Activated CD4-positive, alpha-beta memory T cell treated with anti-CD3 and anti-CD28 coated beads, Interleukin-2, amount 10 ng/mL, durations not matched to agents 7 days and 5 days (primary cell): ENCODE measurements at regions not wholly inside any gene's neighbourhood (a gene's known extent, or its start where the extent isn't known, plus 50 kb on each side); places are given as distances from the start of the nearest gene placed in this dataset.

Experiments
- CTCF ChIA-PET: fragments of 350-600 bp; sonication (Branson Sonifier 250); formaldehyde crosslinking; loops from one replicate; lab custom pipeline; 2021; ENCODE audit warnings: antibody characterized with exemption, inconsistent platforms; lab: Charles Lee
- POLR2A ChIA-PET: fragments of 350-600 bp; sonication (Branson Sonifier 250); formaldehyde crosslinking; loops from one replicate; lab custom pipeline; 2021; ENCODE audit warnings: antibody characterized with exemption; lab: Charles Lee
- DNase-seq: peaks from one replicate; pipeline ENCODE4 v3.0.0-alpha.2; 2020
- H3K27ac Mint-ChIP-seq: one replicate; pipeline ENCODE4 v1.8.0; 2021; ENCODE audit warnings: mild to moderate bottlenecking, mixed read lengths
- H3K27me3 Mint-ChIP-seq: one replicate; pipeline ENCODE4 v1.8.0; 2021; ENCODE audit warnings: mixed read lengths
- H3K36me3 Mint-ChIP-seq: one replicate; pipeline ENCODE4 v1.8.0; 2021; ENCODE audit warnings: low read depth, mixed read lengths
- H3K4me1 Mint-ChIP-seq: one replicate; pipeline ENCODE4 v1.8.0; 2021; ENCODE audit warnings: mixed read lengths
- H3K4me3 Mint-ChIP-seq: one replicate; pipeline ENCODE4 v1.8.0; 2021; ENCODE audit warnings: mild to moderate bottlenecking, mixed read lengths
- H3K9me3 Mint-ChIP-seq: one replicate; pipeline ENCODE4 v1.8.0; 2021; ENCODE audit warnings: mixed read lengths

- Mint-ChIP-seq H3K27me3 (no peaks in the 10 kb centered on the region), H3K4me1 (no peaks in the 10 kb centered on the region), H3K27ac (no peak overlapping the region), H3K9me3 (no peaks in the 10 kb centered on the region), H3K36me3 (no peaks in the 10 kb centered on the region), H3K4me3 (no peak overlapping the region)
- CTCF ChIA-PET = interaction anchor here (0.7 kb wide), 1 partner anchor 280 kb away, joined by 5 read pairs; no protein-coding TSS in a partner anchor
- POLR2A ChIA-PET = no interaction called here
- no peak for DNase-seq
Observed at GRCh38 chr12:115850957-115851356, 426.5 kb downstream of the MED13L start.

DNA sequence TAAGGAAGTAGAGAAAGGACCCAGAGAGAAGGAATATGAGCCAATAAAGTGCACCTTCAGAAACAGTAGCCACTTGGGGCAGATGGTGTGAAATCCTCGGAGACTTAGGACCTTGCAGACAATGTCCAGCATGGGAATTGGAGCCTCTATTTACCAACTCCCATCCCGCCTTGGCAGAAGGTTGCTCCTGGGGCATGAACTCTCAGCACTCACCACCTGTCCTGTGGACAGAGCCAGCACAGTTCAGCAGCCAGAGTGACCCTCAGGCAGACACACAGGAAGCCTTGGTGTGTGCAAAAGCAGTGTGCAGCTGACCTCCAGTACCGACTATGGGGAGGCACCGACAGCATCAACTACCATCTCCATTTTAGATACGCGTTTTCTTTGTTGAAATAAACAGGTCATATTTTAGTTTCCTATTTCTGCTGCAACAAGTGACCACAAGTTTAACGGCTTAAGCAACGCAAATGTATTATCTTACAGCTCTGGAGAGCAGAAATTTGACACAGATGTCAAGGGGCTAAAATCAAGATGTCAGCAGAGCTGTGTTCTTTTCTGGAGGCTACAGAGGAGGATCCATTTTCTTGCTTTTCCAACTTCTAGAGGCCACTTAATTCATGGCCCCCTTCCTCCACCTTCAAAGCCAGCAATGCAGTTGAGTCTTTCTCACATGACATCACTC is 428.1 kb downstream of the MED13L start:
- no peak overlapping the region for H3K4me3 Mint-ChIP-seq
- ChIA-PET CTCF (no interaction called here), POLR2A (no interaction called here)
- H3K27me3 Mint-ChIP-seq = no peaks in the 10 kb centered on the region
- H3K4me1 Mint-ChIP-seq = no peaks in the 10 kb centered on the region
- H3K9me3 Mint-ChIP-seq = no peaks in the 10 kb centered on the region
- no peak overlapping the region for H3K27ac Mint-ChIP-seq
- no peak for DNase-seq
- H3K36me3 Mint-ChIP-seq = no peaks in the 10 kb centered on the region

- CTCF ChIA-PET = no interaction called here
- Mint-ChIP-seq H3K27ac (no peak overlapping the region), H3K36me3 (no peaks in the 10 kb centered on the region), H3K4me1 (no peaks in the 10 kb centered on the region), H3K9me3 (no peaks in the 10 kb centered on the region), H3K4me3 (no peak overlapping the region), H3K27me3 (no peaks in the 10 kb centered on the region)
- DNase-seq = no peak
- POLR2A ChIA-PET = no interaction called here
Observed at GRCh38 chr12:115847398-115847797, 430.1 kb downstream of the MED13L start.

DNA sequence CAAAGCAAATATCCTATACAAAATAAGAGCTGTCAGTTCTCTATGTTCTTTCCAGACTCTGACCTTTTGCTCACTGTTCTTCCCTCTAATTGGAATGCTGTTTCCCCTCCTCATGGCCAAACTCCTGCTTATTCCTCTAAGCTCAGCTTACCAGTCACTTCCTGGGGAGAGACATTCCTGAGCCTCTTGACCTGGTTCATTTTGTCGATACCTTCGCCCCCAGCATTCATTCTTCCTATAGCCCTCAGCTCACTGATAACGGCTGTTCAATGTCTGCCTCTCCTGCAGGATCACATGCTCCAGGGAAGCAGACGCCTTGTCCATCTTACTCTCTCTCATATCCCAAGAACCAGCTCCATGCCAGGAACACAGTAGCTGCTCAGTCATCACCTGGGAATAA is 431.0 kb downstream of the MED13L start:
- POLR2A ChIA-PET = no interaction called here
- CTCF ChIA-PET = no interaction called here
- no peak for DNase-seq
- Mint-ChIP-seq H3K4me1 (no peaks in the 10 kb centered on the region), H3K27me3 (no peaks in the 10 kb centered on the region), H3K9me3 (no peaks in the 10 kb centered on the region), H3K27ac (no peak overlapping the region), H3K4me3 (no peak overlapping the region), H3K36me3 (no peaks in the 10 kb centered on the region)

- no peaks in the 10 kb centered on the region for H3K9me3 Mint-ChIP-seq
- no peak for DNase-seq
- no peaks in the 10 kb centered on the region for H3K36me3 Mint-ChIP-seq
- ChIA-PET POLR2A (no interaction called here), CTCF (no interaction called here)
- H3K27ac Mint-ChIP-seq = no peak overlapping the region
- no peaks in the 10 kb centered on the region for H3K4me1 Mint-ChIP-seq
- H3K4me3 Mint-ChIP-seq = no peak overlapping the region
- no peaks in the 10 kb centered on the region for H3K27me3 Mint-ChIP-seq
Observed at GRCh38 chr12:115840159-115840558, 437.3 kb downstream of the MED13L start.

GRCh38 chr12:115838952-115839351 is 438.5 kb downstream of the MED13L start:
- H3K27me3 Mint-ChIP-seq = no peaks in the 10 kb centered on the region
- no peak overlapping the region for H3K27ac Mint-ChIP-seq
- no peaks in the 10 kb centered on the region for H3K9me3 Mint-ChIP-seq
- H3K4me1 Mint-ChIP-seq = no peaks in the 10 kb centered on the region
- no peak for DNase-seq
- ChIA-PET CTCF (interaction anchor here (0.7 kb wide), 1 partner anchor 581 kb away, joined by 4 read pairs; no protein-coding TSS in a partner anchor), POLR2A (no interaction called here)
- H3K36me3 Mint-ChIP-seq = no peaks in the 10 kb centered on the region
- no peak overlapping the region for H3K4me3 Mint-ChIP-seq

DNA sequence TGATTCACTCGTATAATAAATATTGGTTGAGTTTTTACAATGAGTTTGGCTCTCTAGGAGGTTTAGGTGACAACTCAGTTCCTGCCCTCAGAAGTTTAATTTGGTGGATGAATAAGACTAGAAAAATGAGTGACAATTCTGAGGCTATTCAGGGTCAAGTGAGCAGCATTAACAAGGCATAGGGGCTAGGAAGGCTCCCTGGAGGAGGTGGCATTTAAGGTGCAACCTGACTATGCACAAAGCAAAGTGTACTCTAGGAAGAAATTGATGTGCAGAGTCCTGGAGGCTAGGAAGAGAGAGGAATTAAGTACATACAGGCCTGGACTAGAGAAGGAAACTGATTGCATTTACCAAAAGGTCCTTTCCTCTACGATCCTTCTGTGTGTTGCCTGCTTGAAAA is 440.3 kb downstream of the MED13L start:
- Mint-ChIP-seq H3K4me1 (no peaks in the 10 kb centered on the region), H3K27ac (no peak overlapping the region), H3K36me3 (no peaks in the 10 kb centered on the region), H3K9me3 (no peaks in the 10 kb centered on the region), H3K4me3 (no peak overlapping the region), H3K27me3 (no peaks in the 10 kb centered on the region)
- no peak for DNase-seq
- ChIA-PET CTCF (no interaction called here), POLR2A (no interaction called here)

DNA sequence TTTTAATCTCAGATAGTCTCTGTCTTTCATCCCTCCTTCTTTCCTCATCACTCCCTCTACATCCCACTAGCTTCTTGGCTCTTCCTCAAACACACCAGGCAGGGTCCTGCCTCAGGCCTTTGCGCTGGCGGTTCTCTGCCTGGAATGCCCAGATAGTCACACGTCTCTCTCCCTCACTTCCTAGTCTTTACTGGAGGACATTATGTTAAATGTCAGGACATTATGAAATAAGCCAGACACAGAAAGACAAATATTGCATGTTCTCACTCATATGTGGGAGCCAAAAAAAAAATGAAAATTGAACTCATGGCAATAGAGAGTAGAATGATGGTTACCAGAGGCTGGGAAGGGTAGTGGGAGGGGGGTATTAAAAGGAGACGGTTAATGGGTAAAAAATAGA is 442.0 kb downstream of the MED13L start:
- no peak for DNase-seq
- Mint-ChIP-seq H3K4me3 (no peak overlapping the region), H3K36me3 (no peaks in the 10 kb centered on the region), H3K27me3 (no peaks in the 10 kb centered on the region), H3K4me1 (no peaks in the 10 kb centered on the region), H3K9me3 (no peaks in the 10 kb centered on the region), H3K27ac (no peak overlapping the region)
- ChIA-PET CTCF (no interaction called here), POLR2A (no interaction called here)

- POLR2A ChIA-PET = no interaction called here
Observed at GRCh38 chr12:115833704-115834103, 443.8 kb downstream of the MED13L start.

GRCh38 chr12:115830633-115831032 is 446.9 kb downstream of the MED13L start:
- DNase-seq = no peak
- POLR2A ChIA-PET = no interaction called here
- CTCF ChIA-PET = no interaction called here
- no peaks in the 10 kb centered on the region for H3K27me3 Mint-ChIP-seq
- H3K9me3 Mint-ChIP-seq = peaks cover 1% of the 10 kb centered on the region
- no peak overlapping the region for H3K27ac Mint-ChIP-seq
- no peaks in the 10 kb centered on the region for H3K4me1 Mint-ChIP-seq
- H3K4me3 Mint-ChIP-seq = no peak overlapping the region
- H3K36me3 Mint-ChIP-seq = no peaks in the 10 kb centered on the region

More at GRCh38 chr12:115833704-115834103, 443.8 kb downstream of the MED13L start:
- no peak overlapping the region for H3K27ac Mint-ChIP-seq
- CTCF ChIA-PET = no interaction called here
- H3K9me3 Mint-ChIP-seq = no peaks in the 10 kb centered on the region
- no peaks in the 10 kb centered on the region for H3K36me3 Mint-ChIP-seq
- H3K27me3 Mint-ChIP-seq = no peaks in the 10 kb centered on the region
- H3K4me3 Mint-ChIP-seq = no peak overlapping the region
- no peaks in the 10 kb centered on the region for H3K4me1 Mint-ChIP-seq
- DNase-seq = no peak

DNA sequence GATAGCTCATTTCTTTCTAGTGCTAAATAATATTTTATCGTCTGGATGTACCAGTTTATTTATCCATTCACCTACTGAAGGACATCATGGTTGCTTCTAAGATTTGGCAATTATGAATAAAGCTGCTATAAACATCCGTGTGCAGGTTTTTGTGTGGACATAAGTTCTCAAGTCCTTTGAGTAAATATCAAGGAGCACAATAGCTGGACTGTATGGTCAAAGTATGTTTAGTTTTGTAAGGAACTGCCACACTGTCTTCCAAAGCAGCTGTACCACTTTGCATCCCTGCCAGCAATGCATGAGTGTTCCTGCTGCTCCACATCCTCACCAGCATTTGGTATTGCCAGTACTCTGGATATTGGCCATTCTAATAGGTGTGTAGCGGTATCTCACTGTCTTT is 447.4 kb downstream of the MED13L start:
- CTCF ChIA-PET = no interaction called here
- H3K4me1 Mint-ChIP-seq = no peaks in the 10 kb centered on the region
- no peaks in the 10 kb centered on the region for H3K36me3 Mint-ChIP-seq
- no peak for DNase-seq
- no peak overlapping the region for H3K27ac Mint-ChIP-seq
- no peak overlapping the region for H3K4me3 Mint-ChIP-seq
- POLR2A ChIA-PET = no interaction called here
- peaks cover 1% of the 10 kb centered on the region for H3K9me3 Mint-ChIP-seq
- no peaks in the 10 kb centered on the region for H3K27me3 Mint-ChIP-seq

DNA sequence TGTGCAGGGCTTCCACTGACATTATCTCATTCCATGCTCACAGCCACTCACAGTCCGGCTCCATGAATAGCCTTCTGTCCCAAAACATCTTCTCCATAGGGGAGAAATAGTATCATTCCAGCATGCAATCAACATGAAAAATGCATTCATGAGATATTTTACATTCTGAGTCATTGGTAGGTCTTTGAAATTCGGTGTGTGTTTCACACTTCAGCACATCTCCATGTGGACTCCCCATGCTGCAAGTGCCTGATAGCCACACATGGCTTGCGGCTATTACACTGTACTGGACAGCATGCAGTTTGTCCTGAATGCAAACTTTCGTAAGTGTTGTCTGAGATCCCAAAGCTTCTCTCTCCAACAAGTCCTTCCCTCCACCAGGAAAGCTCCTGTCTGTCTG is 449.3 kb downstream of the MED13L start:
- Mint-ChIP-seq H3K27me3 (no peaks in the 10 kb centered on the region), H3K36me3 (no peaks in the 10 kb centered on the region), H3K9me3 (peaks cover 1% of the 10 kb centered on the region), H3K27ac (no peak overlapping the region), H3K4me3 (no peak overlapping the region), H3K4me1 (no peaks in the 10 kb centered on the region)
- ChIA-PET CTCF (no interaction called here), POLR2A (no interaction called here)
- DNase-seq = no peak

GRCh38 chr12:115824936-115825602 is 452.4 kb downstream of the MED13L start:
- H3K27me3 Mint-ChIP-seq = no peaks in the 10 kb centered on the region
- H3K9me3 Mint-ChIP-seq = peaks cover 1% of the 10 kb centered on the region
- no peaks in the 10 kb centered on the region for H3K4me1 Mint-ChIP-seq
- no peak for DNase-seq
- H3K4me3 Mint-ChIP-seq = no peak overlapping the region
- POLR2A ChIA-PET = no interaction called here
- H3K36me3 Mint-ChIP-seq = no peaks in the 10 kb centered on the region
- H3K27ac Mint-ChIP-seq = no peak overlapping the region
- CTCF ChIA-PET = no interaction called here

GRCh38 chr12:115823635-115824034 is 453.9 kb downstream of the MED13L start:
- H3K36me3 Mint-ChIP-seq = no peaks in the 10 kb centered on the region
- no peaks in the 10 kb centered on the region for H3K27me3 Mint-ChIP-seq
- H3K9me3 Mint-ChIP-seq = peaks cover 1% of the 10 kb centered on the region
- CTCF ChIA-PET = no interaction called here
- H3K27ac Mint-ChIP-seq = no peak overlapping the region
- no peaks in the 10 kb centered on the region for H3K4me1 Mint-ChIP-seq
- DNase-seq = no peak
- POLR2A ChIA-PET = no interaction called here
- H3K4me3 Mint-ChIP-seq = no peak overlapping the region
